GM04503 (cell line): ENCODE measurements at regions not wholly inside any gene's neighbourhood (a gene's known extent, or its start where the extent isn't known, plus 50 kb on each side); places are given as distances from the start of the nearest gene placed in this dataset.

Experiments
- DNase-seq: peaks from one replicate; pipeline ENCODE4 v3.0.0-alpha.2; 2012; ENCODE audit warnings: low read depth

DNA sequence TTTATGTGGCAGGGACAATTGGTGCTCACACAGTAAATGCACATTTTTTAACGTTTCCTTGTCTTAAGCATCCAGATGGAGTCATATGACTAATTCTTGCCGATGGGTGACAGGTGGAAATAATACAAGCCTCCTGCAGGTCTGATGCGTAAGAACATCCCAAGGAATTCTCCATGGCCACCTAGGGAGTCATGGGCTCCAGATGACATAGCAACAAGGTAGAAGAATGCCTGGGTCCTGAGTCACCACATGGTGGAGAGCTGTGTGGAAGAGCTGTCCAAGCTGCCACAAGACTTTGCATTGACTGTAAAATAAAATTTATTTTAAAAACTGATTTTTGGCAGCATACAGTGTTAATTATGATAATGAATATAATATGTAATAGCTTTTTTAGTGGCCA, 77.0 kb upstream of the MAP3K7 start:
- no peak for DNase-seq

DNA sequence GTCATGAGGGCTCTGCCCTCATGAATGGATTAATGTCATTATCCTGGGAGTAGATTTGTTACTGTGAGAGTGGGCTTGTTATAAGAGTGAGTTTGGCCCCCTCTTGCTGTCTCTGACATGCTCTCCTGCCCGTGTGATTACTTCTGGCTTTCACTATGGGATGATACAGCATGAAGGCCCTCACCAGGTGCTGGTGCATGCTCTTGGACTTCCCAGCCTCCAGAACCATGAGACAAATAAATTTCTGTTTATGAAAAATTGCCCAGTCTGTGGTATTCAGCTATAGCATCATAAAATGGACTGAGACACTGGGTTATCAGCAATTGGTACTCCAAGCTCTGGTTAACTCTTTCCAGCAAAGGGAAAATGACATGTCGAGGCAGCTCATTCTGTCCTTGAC, 76.2 kb upstream of the MAP3K7 start:
- DNase-seq: no peak

DNA sequence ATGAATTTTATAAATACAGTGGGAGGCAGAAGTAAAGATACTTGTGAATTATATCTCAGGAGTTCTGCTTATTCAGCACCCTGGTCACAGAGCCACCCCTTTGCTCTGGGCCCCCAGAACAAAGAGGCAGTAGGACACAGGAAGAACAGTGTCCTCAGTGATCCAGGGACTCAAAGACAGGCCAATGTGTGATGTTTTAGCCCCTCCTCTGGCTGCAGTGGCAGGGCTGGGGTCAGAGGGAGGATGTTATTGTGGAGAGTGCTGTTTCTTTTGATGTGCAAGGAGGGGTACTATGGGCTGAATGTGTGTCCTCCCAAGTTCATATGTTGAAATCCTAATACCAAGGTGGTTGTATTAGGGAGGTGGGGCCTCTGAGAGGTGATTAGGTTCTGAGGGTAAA, 74.1 kb upstream of the MAP3K7 start:
- DNase-seq: no peak

DNA sequence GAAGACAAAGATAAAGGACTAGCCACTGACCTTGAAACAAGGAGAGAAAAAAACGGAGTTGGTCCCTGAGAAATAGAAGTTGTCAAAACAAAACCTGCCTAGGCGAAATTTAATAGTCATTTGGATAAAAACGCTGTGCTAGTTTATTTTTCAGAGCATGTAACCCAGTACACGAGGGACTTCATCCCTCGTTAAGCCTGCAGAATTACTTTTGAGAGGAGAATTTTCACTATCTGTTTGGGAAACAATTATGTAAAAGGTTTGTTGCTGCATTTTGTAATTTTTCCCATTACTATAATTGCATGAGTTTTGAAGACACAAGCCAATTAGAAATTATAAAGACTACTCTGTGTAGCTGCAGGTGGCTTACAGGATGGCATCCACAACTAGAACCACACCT, 71.6 kb upstream of the MAP3K7 start:
- no peak for DNase-seq

DNA sequence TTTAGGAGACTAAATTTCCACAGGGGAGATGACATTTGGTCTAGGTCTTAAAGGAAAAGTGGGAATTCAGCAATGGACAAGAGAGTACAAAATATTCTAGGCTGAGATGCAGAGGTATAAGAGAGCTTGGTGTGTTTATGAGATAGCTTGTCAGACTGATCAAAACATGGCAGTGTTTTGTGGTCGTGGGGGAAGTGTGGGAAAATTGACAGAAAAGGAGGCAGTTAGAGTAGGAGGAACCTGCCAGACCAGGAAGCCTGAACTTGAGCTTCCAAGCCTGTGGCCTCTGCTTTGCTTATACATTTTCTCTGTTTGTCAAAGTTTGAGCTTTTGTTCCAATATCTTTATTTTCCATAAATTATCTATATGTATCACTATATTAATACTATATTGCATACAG, 69.5 kb upstream of the MAP3K7 start:
- DNase-seq: no peak

DNA sequence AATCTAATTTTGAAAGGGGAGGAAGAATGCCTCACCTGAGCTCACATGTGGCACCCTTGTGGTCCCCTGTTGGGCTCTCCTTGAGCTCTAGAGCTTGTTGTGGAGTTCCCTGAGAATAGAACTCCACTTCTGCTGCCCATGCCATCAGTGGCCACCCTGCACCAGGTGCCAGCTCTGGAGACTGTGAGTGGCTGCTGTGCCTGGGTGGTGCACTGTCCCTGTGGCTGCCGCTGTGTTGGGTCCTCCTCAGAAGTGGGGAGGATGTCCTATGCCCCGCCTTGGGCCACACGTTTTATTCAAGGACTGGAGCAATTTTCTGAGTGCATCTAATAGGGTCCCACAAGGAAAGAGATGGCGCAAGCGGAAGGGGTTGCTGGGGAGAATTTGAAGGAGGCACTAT, 67.9 kb upstream of the MAP3K7 start:
- no peak for DNase-seq

DNA sequence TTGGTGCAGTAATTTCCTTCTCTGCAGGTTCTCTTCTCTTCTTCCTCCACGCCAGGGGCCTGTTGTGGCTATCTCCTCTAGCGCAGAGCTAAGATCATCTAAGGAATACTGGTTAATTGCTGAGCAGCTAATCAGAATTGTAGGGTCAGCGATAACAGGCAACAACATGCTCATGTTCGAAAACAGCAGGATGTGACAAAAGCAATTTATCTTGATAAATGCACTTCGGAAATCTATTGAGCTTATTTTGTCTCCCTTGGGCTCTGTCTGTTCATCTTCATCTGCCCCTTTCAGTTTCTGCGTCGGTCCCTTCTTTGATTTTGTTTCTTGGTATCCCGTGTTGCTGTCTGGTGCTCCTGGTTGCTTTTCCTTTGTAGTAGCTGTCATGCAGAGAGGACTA, 67.3 kb upstream of the MAP3K7 start:
- no peak for DNase-seq

DNA sequence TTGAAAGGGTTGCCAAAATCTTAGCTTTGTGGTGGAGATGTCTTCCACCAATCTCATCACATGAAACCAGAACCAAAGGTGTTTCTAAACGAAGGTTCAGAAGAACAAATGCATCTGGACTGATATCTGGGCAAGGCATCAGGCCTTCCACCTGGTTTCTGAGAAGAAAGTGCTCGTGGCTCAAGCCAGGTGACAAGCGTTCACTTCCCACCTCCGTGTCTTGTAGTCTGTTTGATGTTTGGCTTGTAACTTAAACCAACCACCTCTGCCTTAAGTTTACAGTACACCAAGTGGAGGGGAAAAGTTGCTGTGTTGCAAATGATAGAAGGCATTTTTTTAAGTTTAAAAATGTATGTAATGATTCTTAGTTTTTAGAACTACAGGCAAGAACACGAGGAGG, 66.9 kb upstream of the MAP3K7 start:
- DNase-seq: no peak

DNA sequence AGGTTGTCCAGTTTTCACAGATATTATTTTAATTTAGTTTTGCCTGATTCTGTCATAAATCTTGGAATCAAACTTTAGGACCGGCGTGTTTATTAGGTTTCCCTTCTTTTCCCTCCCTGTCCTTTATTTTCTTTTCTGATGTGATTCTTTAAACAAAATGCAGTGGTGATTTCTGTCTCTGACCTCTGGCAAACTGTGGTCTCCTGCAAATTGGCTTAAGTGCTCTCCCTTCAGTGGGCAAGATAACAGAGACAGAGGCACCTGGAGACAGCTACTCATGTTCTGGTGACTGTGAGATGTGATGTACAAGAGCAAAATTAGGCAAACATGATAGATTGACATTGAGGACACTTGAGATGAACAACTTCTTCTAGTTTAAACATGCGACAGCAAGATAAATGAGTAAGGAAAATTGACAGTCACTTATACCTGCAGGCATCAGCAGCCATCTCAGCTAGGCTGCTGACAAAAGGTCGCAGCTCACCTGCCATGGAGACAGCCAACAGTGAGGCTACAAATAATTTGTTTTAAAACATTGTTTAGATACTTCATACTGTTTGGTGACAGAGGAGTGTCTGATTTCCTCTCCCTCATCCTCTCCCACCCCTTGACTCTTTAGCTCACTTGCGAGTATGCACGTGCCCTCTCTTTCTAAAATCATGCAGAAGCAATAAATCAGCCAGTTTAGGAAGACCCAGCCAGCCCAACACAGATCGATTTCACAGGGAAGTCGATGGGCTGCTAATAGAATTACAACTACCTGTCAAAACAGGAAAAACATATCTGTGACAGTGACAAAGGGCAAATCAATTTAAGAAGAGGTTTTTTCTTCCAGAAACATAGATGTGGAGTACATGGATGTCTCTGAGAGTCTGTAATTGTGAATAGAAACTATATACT, 63.4 kb upstream of the MAP3K7 start:
- no peak for DNase-seq

DNA sequence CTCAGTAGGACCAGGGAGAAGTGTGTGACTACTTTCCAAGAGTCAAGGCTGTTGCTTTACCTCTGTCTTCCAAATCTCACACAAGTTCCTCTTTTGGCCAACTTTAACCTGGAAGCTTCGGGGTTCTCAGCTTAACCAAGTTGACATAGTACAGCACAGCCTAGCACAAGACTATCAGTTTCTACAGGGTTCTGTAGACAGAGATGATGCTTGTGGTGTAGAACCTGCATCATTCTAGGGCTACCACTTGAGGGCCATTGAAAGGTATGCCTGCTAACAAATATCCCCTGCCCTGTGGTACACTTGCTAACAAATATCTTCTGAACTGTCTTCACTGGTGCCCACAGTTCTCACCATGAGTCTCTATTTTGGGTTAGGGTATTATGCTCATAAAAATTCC, 62.0 kb upstream of the MAP3K7 start:
- no peak for DNase-seq

DNA sequence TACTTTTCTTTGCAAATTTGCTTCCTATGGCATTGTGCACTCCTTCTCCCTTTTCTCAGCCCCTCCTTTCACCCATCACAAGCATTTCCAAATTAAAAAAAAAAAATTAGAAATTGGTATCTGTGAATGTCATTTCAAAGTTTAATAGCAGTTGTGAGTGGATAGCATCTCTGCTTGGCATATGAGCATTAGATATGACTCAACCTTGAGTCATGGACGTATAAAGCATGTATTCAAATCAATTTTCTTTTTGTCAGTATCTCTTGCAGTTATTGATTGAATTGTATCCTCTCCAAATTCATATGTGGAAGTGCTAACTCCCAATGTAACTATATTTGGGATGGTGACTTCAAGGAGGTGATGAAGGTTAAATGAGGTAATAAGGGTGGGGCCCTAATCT, 60.1 kb upstream of the MAP3K7 start:
- DNase-seq: no peak

DNA sequence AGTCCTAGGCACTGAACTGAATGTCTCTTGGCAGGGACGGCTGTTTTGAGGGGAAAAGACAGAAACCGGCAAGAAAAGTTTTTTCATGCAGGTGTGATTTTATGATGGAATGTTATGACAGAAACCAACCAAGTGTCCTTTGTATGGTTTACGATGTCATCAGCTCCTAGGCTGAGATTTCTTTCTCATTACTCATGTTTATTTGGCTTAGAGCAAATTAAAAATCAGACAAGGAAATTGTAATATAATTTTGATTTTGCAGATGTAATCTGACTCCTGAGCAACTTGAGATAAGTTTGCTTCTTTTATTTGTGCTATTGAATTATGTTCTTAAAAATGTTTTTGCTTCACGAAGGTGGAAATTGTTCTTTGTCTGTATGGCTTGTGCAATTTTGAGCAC, 58.8 kb upstream of the MAP3K7 start:
- no peak for DNase-seq

DNA sequence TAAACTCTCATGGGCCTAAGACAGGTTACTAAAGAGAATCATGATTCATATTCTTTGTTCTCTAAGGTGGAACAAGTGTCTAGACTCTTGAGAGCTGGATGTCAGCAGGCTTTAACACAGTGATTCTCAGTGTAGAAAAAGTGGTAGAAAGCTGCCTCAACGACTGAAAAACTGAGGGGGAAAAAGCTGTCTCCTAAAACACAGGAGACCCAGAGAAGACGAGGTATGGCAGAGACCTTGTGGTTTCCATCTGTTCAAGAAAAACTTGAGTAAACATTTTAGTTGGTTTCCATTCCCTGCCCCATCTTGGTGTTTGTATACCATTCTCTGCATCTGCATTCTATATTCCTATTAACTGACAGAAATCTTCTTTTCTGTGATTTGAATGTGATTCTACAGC, 57.6 kb upstream of the MAP3K7 start:
- no peak for DNase-seq

DNA sequence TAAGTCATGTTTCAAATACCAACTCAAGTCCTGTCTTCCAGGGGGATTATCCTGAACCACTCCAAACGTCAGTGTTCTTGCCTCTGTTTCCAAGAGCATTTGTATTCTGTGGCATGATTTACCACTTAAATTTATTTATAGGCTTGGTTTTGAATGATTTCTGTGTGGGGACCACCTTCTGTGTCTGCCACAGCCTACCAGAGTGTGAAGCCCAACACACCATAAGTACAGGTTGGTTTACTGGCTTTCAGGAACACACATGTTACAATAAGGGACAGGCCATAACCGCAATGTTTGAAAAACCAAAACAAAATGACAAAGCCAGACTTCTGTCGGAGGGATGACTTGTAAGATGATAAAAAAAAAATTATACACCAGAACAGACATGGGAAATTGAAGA, 56.5 kb upstream of the MAP3K7 start:
- DNase-seq: no peak

DNA sequence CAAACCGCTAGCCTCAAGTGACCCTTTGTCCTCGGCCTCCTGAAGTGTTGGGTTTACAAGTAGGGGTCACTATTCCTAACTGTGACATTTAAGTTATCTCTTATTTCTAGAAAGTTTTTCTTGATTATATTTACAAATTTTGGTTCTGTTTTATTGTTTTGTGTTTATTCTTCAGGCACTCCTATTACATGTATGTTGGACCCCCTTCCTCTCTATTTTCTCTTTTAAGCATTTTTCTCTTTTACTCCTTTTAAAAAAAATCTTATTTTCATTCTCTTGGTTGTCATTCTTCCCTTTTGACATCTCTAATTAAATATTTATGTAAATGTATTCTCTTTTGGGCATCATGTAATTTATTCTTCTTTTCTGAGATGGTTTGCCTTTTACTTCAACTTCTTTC, 50.4 kb upstream of the MAP3K7 start:
- no peak for DNase-seq
